Smooth muscle cell (in vitro differentiated cells): ENCODE measurements at regions not wholly inside any gene's neighbourhood (a gene's known extent, or its start where the extent isn't known, plus 50 kb on each side); places are given as distances from the start of the nearest gene placed in this dataset.

ENCODE experiments used
- DNase-seq: peaks from one replicate; lab custom pipeline; 2025; ENCODE audit not compliant: unreplicated experiment; lab: John Stamatoyannopoulos, UW
- H2AFZ ChIP-seq: fragments of 200-600 bp; sonication (generic); 2 replicates; pipeline ENCODE4 v1.6.0; 2016; ENCODE audit warnings: antibody characterized with exemption, low read depth, mild to moderate bottlenecking
- H3F3A ChIP-seq: fragments of 200-600 bp; sonication (generic); 2 replicates; pipeline ENCODE4 v1.6.0; 2017; ENCODE audit warnings: antibody characterized with exemption, low read depth
- H3K27ac ChIP-seq: fragments of 200-600 bp; sonication (generic); 2 replicates; pipeline ENCODE4 v1.5.1; 2016; ENCODE audit warnings: low read depth, mild to moderate bottlenecking
- H3K27me3 ChIP-seq: fragments of 200-600 bp; sonication (generic); 2 replicates; pipeline ENCODE4 v1.6.1; 2016; ENCODE audit warnings: low read depth, mild to moderate bottlenecking
- H3K36me3 ChIP-seq: fragments of 200-600 bp; sonication (generic); 2 replicates; pipeline ENCODE4 v1.5.1; 2016; ENCODE audit warnings: low read depth
- H3K4me1 ChIP-seq: fragments of 200-600 bp; sonication (generic); 2 replicates; pipeline ENCODE4 v1.5.1; 2016; ENCODE audit warnings: low read depth
- H3K4me2 ChIP-seq: fragments of 200-600 bp; sonication (generic); 2 replicates; pipeline ENCODE4 v1.6.0; 2016; ENCODE audit warnings: mild to moderate bottlenecking
- H3K4me3 ChIP-seq: fragments of 200-600 bp; sonication (generic); 2 replicates; pipeline ENCODE4 v1.5.1; 2016; ENCODE audit warnings: mild to moderate bottlenecking
- H3K79me2 ChIP-seq: fragments of 200-600 bp; sonication (generic); 2 replicates; pipeline ENCODE4 v1.6.0; 2016; ENCODE audit warnings: low read depth, mild to moderate bottlenecking
- H3K9ac ChIP-seq: fragments of 200-600 bp; sonication (generic); 2 replicates; pipeline ENCODE4 v1.6.0; 2016; ENCODE audit warnings: low read depth
- H3K9me3 ChIP-seq: fragments of 200-600 bp; sonication (generic); replicated peaks from 2 replicates; pipeline ENCODE4 v1.5.1; 2016; ENCODE audit warnings: low read depth
- H4K20me1 ChIP-seq: fragments of 200-600 bp; sonication (generic); 2 replicates; pipeline ENCODE4 v1.6.0; 2016; ENCODE audit warnings: low read depth
- WGBS: methylation state at CpG from one replicate; pipeline ENCODE4 v1.1.7; 2016; ENCODE audit warnings: low lambda C conversion rate; 5-methylcytosine and 5-hydroxymethylcytosine counted together
- TF ChIP-seq, protein P1 (sequence below): fragments of 200-600 bp; sonication (generic); IDR thresholded peaks from 2 replicates; pipeline ENCODE4 v1.5.1; 2017; ENCODE audit warnings: borderline replicate concordance, mild to moderate bottlenecking, antibody characterized with exemption; ENCODE audit not compliant: insufficient read depth, poor library complexity, severe bottlenecking

DNA sequence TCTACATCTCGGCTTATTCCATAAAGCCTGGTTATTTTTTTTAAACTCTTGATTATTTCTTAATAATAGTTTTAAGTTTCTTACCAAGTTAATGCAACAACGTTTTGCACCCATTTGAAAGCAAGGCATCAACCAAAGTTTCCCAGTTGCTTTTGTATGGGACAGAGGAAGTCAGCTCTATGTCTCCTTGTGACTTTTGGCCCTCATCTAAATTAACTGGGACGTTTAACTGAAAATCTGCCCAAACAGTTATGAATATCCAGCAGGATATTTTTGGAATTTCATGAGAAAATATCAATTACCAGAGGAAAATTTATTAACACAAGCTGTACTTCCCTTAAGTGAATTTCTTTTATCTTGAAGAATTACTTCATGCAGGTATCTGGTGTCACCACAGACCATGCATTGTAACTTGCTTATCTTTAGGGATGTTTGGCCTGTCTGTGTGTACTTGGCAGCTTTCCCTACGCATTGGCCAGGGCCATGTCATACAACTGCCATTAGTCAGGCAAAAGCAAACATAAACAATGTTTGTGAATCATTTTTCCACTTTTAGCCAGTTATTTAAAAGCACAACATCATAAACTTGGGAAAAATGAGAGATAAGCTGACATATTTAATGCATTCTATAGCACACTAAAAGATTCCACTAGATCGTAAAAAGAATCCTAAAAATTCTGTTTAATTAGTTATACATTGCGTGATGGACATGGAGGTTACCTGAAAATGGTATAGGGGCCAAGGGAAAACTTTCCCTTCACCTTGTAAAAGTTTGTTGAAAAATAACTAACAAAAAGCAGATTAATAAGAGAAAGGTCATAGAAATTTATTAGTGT lies 101.4 kb upstream of the PDE5A start:
- no peak overlapping the region for H3K9ac ChIP-seq

DNA sequence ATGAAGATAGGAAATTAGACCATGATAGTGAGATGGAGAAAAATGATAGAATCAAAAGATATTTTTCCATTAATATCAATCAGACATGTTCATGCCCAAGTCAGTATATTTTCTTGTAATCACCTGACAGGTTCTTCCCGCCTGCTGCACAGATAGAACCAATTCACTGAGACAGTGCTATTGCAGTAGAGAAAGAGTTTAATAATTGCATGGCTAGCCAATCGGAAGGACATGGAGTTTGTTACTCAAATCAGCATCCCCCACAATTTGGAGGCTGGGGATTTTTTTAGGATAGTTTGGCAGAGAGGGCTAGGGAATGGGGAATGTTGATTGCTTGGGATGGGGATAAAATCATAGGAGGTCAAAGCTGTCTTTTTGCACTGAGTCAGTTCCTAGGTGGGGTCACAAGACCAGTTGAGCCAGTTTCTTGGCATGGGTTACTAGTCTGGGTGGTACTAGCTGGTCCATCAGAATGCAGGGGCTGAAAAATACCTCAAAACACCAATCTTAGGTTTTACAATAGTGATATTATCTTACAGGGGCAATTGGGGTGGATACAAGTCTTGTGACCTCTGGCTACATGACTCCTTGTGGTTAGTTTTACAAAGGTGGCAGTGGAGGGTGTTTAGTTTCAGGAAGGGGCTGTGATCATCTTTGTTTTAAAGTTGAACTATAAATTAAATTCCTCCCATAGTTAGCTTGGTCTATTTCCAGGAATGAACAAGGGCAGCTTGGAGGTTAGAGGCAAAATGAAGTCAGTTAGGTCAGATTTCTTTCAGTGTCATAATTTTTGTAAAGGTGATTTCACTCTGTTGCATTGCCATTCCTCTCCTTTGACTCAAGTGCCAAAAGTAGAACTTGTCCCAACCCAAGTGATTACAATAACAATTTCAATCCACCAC lies 100.3 kb upstream of the PDE5A start:
- H3F3A ChIP-seq = peaks cover 4% of the 10 kb centered on the region
- H3K4me3 ChIP-seq = no peak overlapping the region
- no peak for DNase-seq
- no peak overlapping the region for H3K9ac ChIP-seq
- WGBS = 91% methylated on average over 2 of the region's 2 CpGs
- TF ChIP-seq, protein P1, sequence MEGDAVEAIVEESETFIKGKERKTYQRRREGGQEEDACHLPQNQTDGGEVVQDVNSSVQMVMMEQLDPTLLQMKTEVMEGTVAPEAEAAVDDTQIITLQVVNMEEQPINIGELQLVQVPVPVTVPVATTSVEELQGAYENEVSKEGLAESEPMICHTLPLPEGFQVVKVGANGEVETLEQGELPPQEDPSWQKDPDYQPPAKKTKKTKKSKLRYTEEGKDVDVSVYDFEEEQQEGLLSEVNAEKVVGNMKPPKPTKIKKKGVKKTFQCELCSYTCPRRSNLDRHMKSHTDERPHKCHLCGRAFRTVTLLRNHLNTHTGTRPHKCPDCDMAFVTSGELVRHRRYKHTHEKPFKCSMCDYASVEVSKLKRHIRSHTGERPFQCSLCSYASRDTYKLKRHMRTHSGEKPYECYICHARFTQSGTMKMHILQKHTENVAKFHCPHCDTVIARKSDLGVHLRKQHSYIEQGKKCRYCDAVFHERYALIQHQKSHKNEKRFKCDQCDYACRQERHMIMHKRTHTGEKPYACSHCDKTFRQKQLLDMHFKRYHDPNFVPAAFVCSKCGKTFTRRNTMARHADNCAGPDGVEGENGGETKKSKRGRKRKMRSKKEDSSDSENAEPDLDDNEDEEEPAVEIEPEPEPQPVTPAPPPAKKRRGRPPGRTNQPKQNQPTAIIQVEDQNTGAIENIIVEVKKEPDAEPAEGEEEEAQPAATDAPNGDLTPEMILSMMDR = no peak
- H3K9me3 ChIP-seq = no peaks in the 10 kb centered on the region
- peak overlapping the region; percentile 59 for H3K4me2 ChIP-seq
- no peaks in the 10 kb centered on the region for H3K27me3 ChIP-seq
- no peaks in the 10 kb centered on the region for H3K36me3 ChIP-seq
- H2AFZ ChIP-seq = no peak overlapping the region
- no peaks in the 10 kb centered on the region for H3K79me2 ChIP-seq
- H4K20me1 ChIP-seq = no peaks in the 10 kb centered on the region
- peak overlapping the region; percentile 72 for H3K27ac ChIP-seq
- peaks cover 10% of the 10 kb centered on the region for H3K4me1 ChIP-seq

More for the DNA sequence above, 101.4 kb upstream of the PDE5A start:
- Histone ChIP-seq H3K79me2 (no peaks in the 10 kb centered on the region), H4K20me1 (no peaks in the 10 kb centered on the region), H3K4me2 (peak overlapping the region; percentile 59), H3K36me3 (no peaks in the 10 kb centered on the region), H2AFZ (no peak overlapping the region), H3K27me3 (no peaks in the 10 kb centered on the region), H3K4me1 (peaks cover 10% of the 10 kb centered on the region), H3K9me3 (no peaks in the 10 kb centered on the region), H3F3A (peaks cover 4% of the 10 kb centered on the region), H3K4me3 (no peak overlapping the region), H3K27ac (peak overlapping the region; percentile 72)
- no peak for DNase-seq
- WGBS = 50% methylated on average over 6 of the region's 6 CpGs
- TF ChIP-seq, protein P1 = no peak

DNA sequence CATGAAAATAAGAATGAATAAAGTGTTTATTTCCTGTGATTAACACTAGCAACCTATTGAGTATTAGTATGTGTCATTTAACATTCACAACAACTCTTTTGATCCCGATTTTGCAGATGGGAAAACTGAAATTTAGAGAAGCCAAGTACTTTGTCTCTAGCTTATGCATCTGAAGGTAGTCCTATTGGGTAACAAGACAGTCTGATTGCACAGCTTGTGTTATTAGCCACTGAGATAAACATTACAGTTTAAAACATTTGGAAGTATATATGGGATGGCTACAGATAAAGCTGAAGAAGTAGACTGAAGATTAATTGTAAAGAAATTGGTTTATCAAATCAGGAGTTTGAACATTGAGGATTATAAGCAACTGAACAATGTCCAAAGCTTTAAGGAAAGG lies 99.6 kb upstream of the PDE5A start:
- Histone ChIP-seq H3K36me3 (no peaks in the 10 kb centered on the region), H4K20me1 (no peaks in the 10 kb centered on the region), H3K27ac (no peak overlapping the region), H2AFZ (no peak overlapping the region), H3K9me3 (no peaks in the 10 kb centered on the region), H3K4me3 (no peak overlapping the region), H3F3A (peaks cover 4% of the 10 kb centered on the region), H3K9ac (no peak overlapping the region), H3K4me2 (no peak overlapping the region), H3K4me1 (peaks cover 10% of the 10 kb centered on the region), H3K27me3 (no peaks in the 10 kb centered on the region), H3K79me2 (no peaks in the 10 kb centered on the region)
- TF ChIP-seq, protein P1 = no peak
- no peak for DNase-seq
- 96% methylated on average over 1 of the region's 1 CpG for WGBS
